Loucy (cell line): ENCODE measurements at regions not wholly inside any gene's neighbourhood (a gene's known extent, or its start where the extent isn't known, plus 50 kb on each side); places are given as distances from the start of the nearest gene placed in this dataset.

Experiments
- H2AFZ ChIP-seq: fragments of 200-600 bp; sonication (generic); 2 replicates; pipeline ENCODE4 v1.6.0; 2016; ENCODE audit warnings: antibody characterized with exemption, mild to moderate bottlenecking, low read length, moderate library complexity
- H3F3A ChIP-seq: fragments of 200-600 bp; 2 replicates; pipeline ENCODE4 v1.6.0; 2016; ENCODE audit warnings: antibody characterized with exemption, low read depth, mild to moderate bottlenecking
- H3K27me3 ChIP-seq: fragments of 200-600 bp; sonication (generic); 2 replicates; pipeline ENCODE4 v1.6.1; 2014; ENCODE audit warnings: low read length, mild to moderate bottlenecking; ENCODE audit not compliant: insufficient read depth, poor library complexity, severe bottlenecking
- H3K36me3 ChIP-seq: fragments of 200-600 bp; sonication (generic); 2 replicates; pipeline ENCODE4 v1.6.1; 2016; ENCODE audit warnings: low read length; ENCODE audit not compliant: insufficient read depth
- H3K4me1 ChIP-seq: fragments of 200-600 bp; sonication (generic); 2 replicates; pipeline ENCODE4 v1.5.1; 2014; ENCODE audit warnings: low read length, mild to moderate bottlenecking; ENCODE audit not compliant: insufficient read depth, poor library complexity, severe bottlenecking
- H3K4me2 ChIP-seq: fragments of 200-600 bp; sonication (generic); 2 replicates; pipeline ENCODE4 v1.6.0; 2014; ENCODE audit warnings: antibody characterized with exemption, low read length, low read depth, mild to moderate bottlenecking; ENCODE audit not compliant: poor library complexity, severe bottlenecking
- H3K4me3 ChIP-seq: fragments of 200-600 bp; sonication (generic); 2 replicates; pipeline ENCODE4 v1.5.1; 2014; ENCODE audit warnings: low read length, mild to moderate bottlenecking, mixed read lengths; ENCODE audit not compliant: poor library complexity, severe bottlenecking
- H3K79me2 ChIP-seq: fragments of 200-600 bp; sonication (generic); 2 replicates; pipeline ENCODE4 v1.6.1; 2014; ENCODE audit warnings: low read length; ENCODE audit not compliant: insufficient read depth
- H3K9ac ChIP-seq: fragments of 200-600 bp; sonication (generic); 2 replicates; pipeline ENCODE4 v1.6.0; 2014; ENCODE audit warnings: mild to moderate bottlenecking, low read depth, low read length, moderate library complexity; ENCODE audit not compliant: poor library complexity, severe bottlenecking
- H3K9me2 ChIP-seq: fragments of 200-600 bp; sonication (generic); replicated peaks from 2 replicates; pipeline ENCODE4 v1.6.1; 2016; ENCODE audit warnings: low read depth, low read length, mixed read lengths
- H3K9me3 ChIP-seq: fragments of 200-600 bp; sonication (generic); 2 replicates; pipeline ENCODE4 v1.6.1; 2014; ENCODE audit warnings: mild to moderate bottlenecking, antibody characterized with exemption, low read length, low read depth; ENCODE audit not compliant: insufficient read depth
- H4K20me1 ChIP-seq: fragments of 200-600 bp; sonication (generic); 2 replicates; pipeline ENCODE4 v1.6.0; 2014; ENCODE audit warnings: antibody characterized with exemption, low read length, mild to moderate bottlenecking; ENCODE audit not compliant: insufficient read depth, poor library complexity, severe bottlenecking
- CTCF ChIP-seq: fragments of 200-600 bp; sonication (generic); conservative IDR thresholded peaks from 2 replicates; pipeline ENCODE4 v1.5.1; 2014; ENCODE audit warnings: mild to moderate bottlenecking, antibody characterized with exemption, low read length
- EZH2phosphoT487 ChIP-seq: fragments of 200-600 bp; IDR thresholded peaks from 2 replicates; pipeline ENCODE4 v1.6.1; 2018; ENCODE audit warnings: antibody characterized with exemption, mild to moderate bottlenecking, moderate library complexity, borderline replicate concordance

GRCh38 chr19:31617010-31617585 is 267.9 kb upstream of the TSHZ3 start:
- no peaks in the 10 kb centered on the region for H3K27me3 ChIP-seq
- no peaks in the 10 kb centered on the region for H3K79me2 ChIP-seq
- no peak overlapping the region for H2AFZ ChIP-seq

GRCh38 chr19:31625056-31625455 is 275.8 kb upstream of the TSHZ3 start:
- Histone ChIP-seq H3F3A (no peaks in the 10 kb centered on the region), H3K27me3 (no peaks in the 10 kb centered on the region), H3K4me1 (no peaks in the 10 kb centered on the region), H2AFZ (no peak overlapping the region), H4K20me1 (no peaks in the 10 kb centered on the region), H3K79me2 (no peaks in the 10 kb centered on the region), H3K9ac (no peak overlapping the region), H3K9me2 (no peaks in the 10 kb centered on the region), H3K36me3 (no peaks in the 10 kb centered on the region), H3K4me3 (no peak overlapping the region), H3K9me3 (peaks cover 12% of the 10 kb centered on the region; the same call in 1 of the 2 replicates), H3K4me2 (no peak overlapping the region)
- TF ChIP-seq CTCF: no peak

More at GRCh38 chr19:31617010-31617585, 267.9 kb upstream of the TSHZ3 start:
- H3K9me3 ChIP-seq: peaks cover 8% of the 10 kb centered on the region; the same call in 1 of the 2 replicates
- no peak overlapping the region for H3K4me2 ChIP-seq
- no peaks in the 10 kb centered on the region for H3K9me2 ChIP-seq
- H3K9ac ChIP-seq: no peak overlapping the region
- H3K36me3 ChIP-seq: no peaks in the 10 kb centered on the region
- no peaks in the 10 kb centered on the region for H3F3A ChIP-seq
- no peaks in the 10 kb centered on the region for H3K4me1 ChIP-seq
- H4K20me1 ChIP-seq: no peaks in the 10 kb centered on the region
- TF ChIP-seq EZH2phosphoT487: no peak
- TF ChIP-seq CTCF: no peak
- no peak overlapping the region for H3K4me3 ChIP-seq

GRCh38 chr19:31625575-31625974 is 276.3 kb upstream of the TSHZ3 start:
- no peaks in the 10 kb centered on the region for H3K9me2 ChIP-seq
- H3K9me3 ChIP-seq: peaks cover 12% of the 10 kb centered on the region; the same call in 1 of the 2 replicates
- TF ChIP-seq CTCF: no peak
- no peak for TF ChIP-seq EZH2phosphoT487
- H3K36me3 ChIP-seq: no peaks in the 10 kb centered on the region
- no peak overlapping the region for H2AFZ ChIP-seq
- H3K4me2 ChIP-seq: no peak overlapping the region
- no peaks in the 10 kb centered on the region for H3K4me1 ChIP-seq
- no peaks in the 10 kb centered on the region for H3K27me3 ChIP-seq
- H3F3A ChIP-seq: no peaks in the 10 kb centered on the region
- H3K9ac ChIP-seq: no peak overlapping the region
- H3K4me3 ChIP-seq: no peak overlapping the region
- no peaks in the 10 kb centered on the region for H4K20me1 ChIP-seq
- no peaks in the 10 kb centered on the region for H3K79me2 ChIP-seq
